ENCODE measurements at regions not wholly inside any gene's neighbourhood (a gene's known extent, or its start where the extent isn't known, plus 50 kb on each side); places are given as distances from the start of the nearest gene placed in this dataset.

DNA sequence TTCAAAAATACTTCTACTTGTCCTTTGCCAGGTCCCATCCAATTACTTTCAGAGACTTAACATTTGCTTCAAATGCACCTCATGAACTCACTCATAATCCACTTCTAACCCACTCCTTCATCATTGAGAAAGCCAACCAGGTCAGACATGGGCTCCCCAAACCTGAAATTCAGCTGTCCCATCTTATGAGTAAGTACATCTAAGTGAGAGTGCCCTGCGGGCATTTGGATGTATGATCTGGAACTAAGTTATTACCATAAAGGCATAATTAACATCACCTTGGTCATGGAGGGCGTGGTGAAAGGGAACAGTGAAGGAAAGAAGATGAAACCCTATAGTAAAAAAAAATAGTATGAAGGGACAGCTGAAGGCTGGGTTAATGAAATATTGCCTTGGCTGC lies 896.8 kb downstream of the C6orf118 start:
- H3K4ac ChIP-seq (ENCODE audit: low read depth, low read length): no peak overlapping the region
- no peaks in the 10 kb centered on the region for H3K27me3 ChIP-seq (ENCODE audit: control insufficient read depth, insufficient read depth, low read length)
- no peak for DNase-seq
- no peak overlapping the region for H3K4me2 ChIP-seq (ENCODE audit: low read depth, low read length)
- H3K9me3 ChIP-seq (ENCODE audit: control insufficient read depth, insufficient read depth, low read length): peaks cover 27% of the 10 kb centered on the region
- no peak overlapping the region for H3K23ac ChIP-seq (ENCODE audit: low read depth, low read length)
- H2BK15ac ChIP-seq (ENCODE audit: low read depth, low read length): no peak overlapping the region
- H3K36me3 ChIP-seq (ENCODE audit: control insufficient read depth, insufficient read depth, low read length): no peaks in the 10 kb centered on the region
- CTCF ChIA-PET: no interaction called here
- H3K9me1 ChIP-seq (ENCODE audit: insufficient read depth, low read length): no peaks in the 10 kb centered on the region
- BruUV-seq (replicated peaks): no TSS peak
- H3K9ac ChIP-seq (ENCODE audit: low read depth, low read length): no peak overlapping the region
- H3K14ac ChIP-seq (replicated peaks; ENCODE audit: low read depth, low read length): no peak overlapping the region
- H2BK120ac ChIP-seq (ENCODE audit: low read depth, low read length): no peak overlapping the region
- POLR2A ChIA-PET (ENCODE audit: unreplicated experiment): no interaction called here
- H2AK9ac ChIP-seq (replicated peaks; ENCODE audit: low read depth, low read length, poor library complexity): no peak overlapping the region
- WGBS, 2 experiments (ENCODE audit: extremely low coverage in 2 of 2, insufficient read length in 1 of 2): no CpG with 5 or more reads among the region's 2 CpGs
- H4K5ac ChIP-seq (ENCODE audit: low read depth, low read length): no peak overlapping the region
- no peaks in the 10 kb centered on the region for H3K4me1 ChIP-seq (ENCODE audit: control insufficient read depth, insufficient read depth, low read length)
- no peak overlapping the region for H3K4me3 ChIP-seq (ENCODE audit: insufficient read depth, low read depth, low read length)
- no peak overlapping the region for H4K91ac ChIP-seq (ENCODE audit: insufficient read depth, low read depth, low read length)
- TF ChIP-seq, protein P1, sequence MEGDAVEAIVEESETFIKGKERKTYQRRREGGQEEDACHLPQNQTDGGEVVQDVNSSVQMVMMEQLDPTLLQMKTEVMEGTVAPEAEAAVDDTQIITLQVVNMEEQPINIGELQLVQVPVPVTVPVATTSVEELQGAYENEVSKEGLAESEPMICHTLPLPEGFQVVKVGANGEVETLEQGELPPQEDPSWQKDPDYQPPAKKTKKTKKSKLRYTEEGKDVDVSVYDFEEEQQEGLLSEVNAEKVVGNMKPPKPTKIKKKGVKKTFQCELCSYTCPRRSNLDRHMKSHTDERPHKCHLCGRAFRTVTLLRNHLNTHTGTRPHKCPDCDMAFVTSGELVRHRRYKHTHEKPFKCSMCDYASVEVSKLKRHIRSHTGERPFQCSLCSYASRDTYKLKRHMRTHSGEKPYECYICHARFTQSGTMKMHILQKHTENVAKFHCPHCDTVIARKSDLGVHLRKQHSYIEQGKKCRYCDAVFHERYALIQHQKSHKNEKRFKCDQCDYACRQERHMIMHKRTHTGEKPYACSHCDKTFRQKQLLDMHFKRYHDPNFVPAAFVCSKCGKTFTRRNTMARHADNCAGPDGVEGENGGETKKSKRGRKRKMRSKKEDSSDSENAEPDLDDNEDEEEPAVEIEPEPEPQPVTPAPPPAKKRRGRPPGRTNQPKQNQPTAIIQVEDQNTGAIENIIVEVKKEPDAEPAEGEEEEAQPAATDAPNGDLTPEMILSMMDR (conservative IDR thresholded peaks at IDR 0.05; ENCODE audit: low read depth, low read length): no peak
- TF ChIP-seq USF2 (IDR thresholded peaks at IDR 0.05; ENCODE audit: low read depth, low read length) (no peak), BHLHE40 (IDR thresholded peaks at IDR 0.05; ENCODE audit: low read depth, low read length) (no peak), NFE2L2 (IDR thresholded peaks at IDR 0.05; ENCODE audit: low read depth, low read length) (no peak), MAZ (IDR thresholded peaks at IDR 0.05; ENCODE audit: borderline replicate concordance, low read depth, low read length) (no peak), FOS (IDR thresholded peaks at IDR 0.05; ENCODE audit: low read depth, low read length) (no peak), SMC3 (IDR thresholded peaks at IDR 0.05; ENCODE audit: low read depth, low read length) (no peak), MXI1 (IDR thresholded peaks at IDR 0.05; ENCODE audit: borderline replicate concordance, low read depth, low read length) (no peak), ELK1 (IDR thresholded peaks at IDR 0.05; ENCODE audit: borderline replicate concordance, low read depth, low read length) (no peak), RAD21 (IDR thresholded peaks at IDR 0.05; ENCODE audit: low read length) (no peak), RCOR1 (IDR thresholded peaks at IDR 0.05; ENCODE audit: insufficient replicate concordance, low read length) (no peak), POLR2A (IDR thresholded peaks at IDR 0.05; ENCODE audit: low read depth, low read length) (no peak), MAFK (IDR thresholded peaks at IDR 0.05; ENCODE audit: low read depth, low read length) (no peak), CEBPB (IDR thresholded peaks at IDR 0.05; ENCODE audit: low read depth, low read length) (no peak), CHD1 (IDR thresholded peaks at IDR 0.05; ENCODE audit: low read depth, low read length) (no peak), RFX5 (IDR thresholded peaks at IDR 0.05; ENCODE audit: low read depth, low read length) (no peak)
- no peaks in the 10 kb centered on the region for H3K79me1 ChIP-seq (ENCODE audit: low read depth in 1 of 2, low read length in 2 of 2)
- dilution Hi-C loops (cut with HindIII; ENCODE audit: low sequenced_read_pairs, unreplicated experiment): no loop called here
- H3K18ac ChIP-seq (ENCODE audit: low read depth, low read length): no peak overlapping the region
- no peaks in the 10 kb centered on the region for H4K20me1 ChIP-seq (ENCODE audit: insufficient read depth, low read length)
- no peak overlapping the region for H2BK20ac ChIP-seq (ENCODE audit: low read depth, low read length)
- no peak overlapping the region for H2AFZ ChIP-seq (replicated peaks; ENCODE audit: low read length, poor library complexity)
- no peak overlapping the region for H3K27ac ChIP-seq (ENCODE audit: insufficient read depth, low read length)
- H4K8ac ChIP-seq (ENCODE audit: low read depth in 2 of 2, low read length in 2 of 2): no peak overlapping the region
- no peak overlapping the region for H2BK5ac ChIP-seq (ENCODE audit: low read depth, low read length, poor library complexity, severe bottlenecking)
- ATAC-seq (ENCODE audit: low read depth): no peak
- no peak overlapping the region for H3K56ac ChIP-seq (ENCODE audit: extremely low read depth, insufficient read depth, low read length)
- intact Hi-C loops (cut with micrococcal nuclease): no loop called here
- no peak overlapping the region for H2AK5ac ChIP-seq (ENCODE audit: low read depth, low read length)
- in situ Hi-C loops (cut with MboI; ENCODE audit: low sequenced_read_pairs): no loop called here

Data from IMR-90 (cell line).